Activated CD8-positive, alpha-beta memory T cell treated with anti-CD3 and anti-CD28 coated beads, Interleukin-2, amount 50 U/mL, for 1 hour (primary cell): ENCODE measurements at regions not wholly inside any gene's neighbourhood (a gene's known extent, or its start where the extent isn't known, plus 50 kb on each side); places are given as distances from the start of the nearest gene placed in this dataset.

Experiments used
- DNase-seq: peaks from one replicate; pipeline ENCODE4 v3.0.0-alpha.2; 2020; ENCODE audit errors: extremely low read depth

- DNase-seq, result no peak
Measured at GRCh38 chr12:60333461-60333860, 737.6 kb downstream of the SLC16A7 start.

DNA sequence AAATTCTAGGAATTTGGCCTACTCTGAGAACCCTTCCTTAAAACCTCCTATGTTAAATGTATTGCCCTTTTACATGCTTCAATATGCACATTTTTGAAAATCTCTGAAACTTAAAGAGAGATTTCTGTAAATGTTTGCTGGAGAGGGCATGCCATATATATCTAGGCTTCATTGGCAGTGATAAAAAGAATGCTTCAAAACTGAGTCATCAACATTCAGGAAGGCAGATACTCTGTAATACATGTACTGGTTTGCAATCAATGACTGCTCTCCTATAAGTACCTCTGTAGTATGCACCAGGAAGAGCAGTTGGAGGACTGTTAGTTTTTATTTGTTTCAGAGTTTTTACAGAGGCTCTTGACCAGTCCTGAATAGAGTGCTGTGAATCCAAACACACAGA is 739.9 kb downstream of the SLC16A7 start:
- no peak for DNase-seq

- DNase-seq, result no peak
Measured at GRCh38 chr12:60337839-60338549, 742.2 kb downstream of the SLC16A7 start.

- DNase-seq, result no peak
Measured at GRCh38 chr12:60345442-60345841, 749.6 kb downstream of the SLC16A7 start.

- DNase-seq, result no peak
Measured at GRCh38 chr12:60349232-60349978, 753.6 kb downstream of the SLC16A7 start.

DNA sequence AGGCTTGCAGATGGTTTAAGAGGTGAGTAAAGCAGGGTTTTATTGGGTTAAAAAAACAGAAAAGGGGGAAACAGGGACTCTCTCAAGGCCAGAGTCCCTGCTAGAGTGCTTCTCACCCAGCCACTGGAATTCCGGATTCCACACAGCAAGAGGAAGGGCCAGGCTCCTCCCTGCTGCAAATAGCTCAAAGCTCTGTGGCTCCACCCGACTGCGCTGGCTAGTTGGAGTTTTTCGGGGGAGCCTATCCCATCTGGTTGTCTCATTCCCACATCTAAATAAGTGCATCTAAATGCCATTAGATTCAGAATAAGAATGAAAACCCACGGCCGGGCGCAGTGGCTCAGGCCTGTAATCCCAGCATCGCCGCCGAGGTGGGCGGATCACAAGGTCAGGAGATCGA is 791.5 kb downstream of the SLC16A7 start:
- no peak for DNase-seq

DNA sequence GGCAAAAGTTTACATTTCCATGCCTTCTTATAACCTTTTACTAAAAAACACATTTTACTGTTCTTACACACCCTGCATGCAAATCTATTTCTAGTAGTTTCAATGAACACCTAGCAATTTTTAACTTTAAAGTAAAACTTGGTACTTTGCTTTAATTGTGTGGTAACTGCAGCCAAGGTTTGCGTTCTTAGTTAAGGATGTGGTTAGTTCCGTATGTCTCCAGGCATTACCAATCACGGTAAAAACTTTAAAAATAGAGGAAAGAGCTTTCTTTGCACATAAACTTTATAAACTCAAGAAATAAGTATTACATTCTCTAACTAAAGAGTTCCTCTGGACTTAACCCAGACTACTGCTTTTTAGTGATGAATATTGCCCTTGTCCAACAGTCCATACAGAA is 795.2 kb downstream of the SLC16A7 start:
- DNase-seq, result no peak

- DNase-seq, result no peak
Measured at GRCh38 chr12:60391791-60392190, 796.0 kb downstream of the SLC16A7 start.

DNA sequence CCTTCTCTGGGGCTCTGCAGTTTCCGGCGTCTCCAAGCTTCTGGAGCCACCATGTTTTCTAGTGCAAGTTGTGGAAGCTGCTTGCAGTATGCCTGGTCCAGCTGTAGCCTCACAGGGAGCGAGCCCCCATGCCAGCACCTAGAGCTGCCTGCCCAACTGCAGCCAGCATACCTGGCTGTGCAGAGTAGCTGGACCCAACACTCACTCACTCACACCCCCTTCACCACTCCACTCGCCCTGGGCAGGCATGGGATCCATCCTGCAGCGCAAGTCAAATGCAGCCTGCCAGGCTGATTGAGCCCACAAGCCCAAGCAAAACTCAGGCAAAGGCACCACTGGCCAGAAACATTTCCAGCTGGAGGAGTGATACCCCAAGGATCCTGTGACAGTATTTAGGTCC is 797.3 kb downstream of the SLC16A7 start:
- DNase-seq, result no peak

- no peak for DNase-seq
Measured at GRCh38 chr12:60394665-60395064, 798.8 kb downstream of the SLC16A7 start.

DNA sequence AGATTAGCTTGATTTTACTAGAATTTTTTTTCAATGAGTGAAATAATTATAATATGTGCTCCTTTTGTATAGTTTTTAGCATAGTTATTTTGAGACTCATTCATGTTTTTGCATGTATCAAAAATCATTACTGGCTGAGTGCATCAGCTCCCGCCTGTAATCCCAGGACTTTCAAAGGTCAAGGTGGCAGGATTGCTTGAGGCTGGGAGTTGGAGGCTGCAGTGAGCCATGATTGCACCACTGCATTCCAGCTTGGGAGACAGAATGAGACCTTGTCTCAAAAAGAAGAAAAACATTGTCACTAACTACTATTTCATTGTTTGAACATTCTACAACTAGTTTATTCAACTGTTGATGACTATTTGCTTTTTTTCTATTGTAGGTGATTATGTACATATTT is 802.7 kb downstream of the SLC16A7 start:
- no peak for DNase-seq

DNA sequence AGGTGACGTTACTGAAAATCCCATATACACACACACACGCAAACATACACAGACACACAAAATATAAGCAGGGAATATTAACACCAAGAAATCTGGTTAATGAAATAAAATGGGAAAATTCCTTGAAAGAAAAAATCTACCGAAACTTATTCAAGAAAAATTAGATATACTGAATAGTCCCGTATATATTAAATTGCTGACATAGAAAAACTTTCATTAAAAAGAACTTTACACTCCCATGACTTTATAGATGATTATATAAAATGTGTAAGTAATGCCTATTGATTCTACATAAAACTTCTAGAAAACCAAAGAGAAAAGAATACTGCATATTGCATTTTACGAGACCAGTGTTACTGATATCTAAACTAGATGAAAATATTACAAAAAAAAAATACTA is 803.2 kb downstream of the SLC16A7 start:
- DNase-seq, result no peak

- no peak for DNase-seq
Measured at GRCh38 chr12:60402996-60403395, 807.2 kb downstream of the SLC16A7 start.

GRCh38 chr12:60415351-60415750 is 819.5 kb downstream of the SLC16A7 start:
- DNase-seq, result no peak

- no peak for DNase-seq
Measured at GRCh38 chr12:60419986-60420385, 824.2 kb downstream of the SLC16A7 start.

GRCh38 chr12:60421741-60422140 is 825.9 kb downstream of the SLC16A7 start:
- DNase-seq, result no peak

DNA sequence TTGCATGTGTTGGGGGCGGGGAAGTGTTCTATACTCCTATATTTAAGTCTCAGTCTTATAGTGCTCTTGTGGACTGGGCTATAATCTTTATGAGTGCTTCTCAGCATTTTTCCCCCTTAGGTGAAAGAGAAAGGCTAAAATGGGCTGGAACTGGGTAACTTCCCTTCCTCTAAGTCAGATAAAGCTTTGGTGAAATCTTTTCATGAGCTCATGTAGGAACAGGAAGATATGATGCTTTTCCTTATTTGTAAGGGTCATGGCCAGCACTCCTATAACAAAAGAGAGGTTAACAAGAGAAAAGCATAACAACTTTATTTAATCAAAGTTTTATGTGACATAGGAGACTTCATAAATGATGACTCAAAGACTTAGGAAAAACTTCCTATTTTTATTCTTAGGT is 841.5 kb downstream of the SLC16A7 start:
- no peak for DNase-seq

GRCh38 chr12:60441577-60441976 is 845.7 kb downstream of the SLC16A7 start:
- DNase-seq, result no peak

GRCh38 chr12:60451457-60451856 is 855.6 kb downstream of the SLC16A7 start:
- DNase-seq, result no peak

DNA sequence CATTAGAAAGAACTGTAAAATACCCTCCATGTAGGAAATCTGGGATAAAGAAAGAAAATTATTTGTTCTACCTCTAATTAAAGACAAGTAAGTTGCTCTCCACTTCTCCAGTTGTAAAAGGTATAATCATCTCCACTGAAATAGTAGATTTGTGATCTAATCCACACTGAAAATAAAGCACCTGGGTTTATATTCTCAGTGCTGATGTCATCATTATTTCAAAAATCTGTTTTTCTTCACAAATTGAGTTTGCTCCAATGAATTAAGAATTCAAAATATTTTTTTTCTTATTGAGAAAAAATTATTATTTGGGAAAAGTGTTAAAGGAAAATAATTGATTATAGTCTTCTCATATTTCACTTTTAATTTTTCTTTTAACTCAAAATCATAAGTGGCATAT is 869.2 kb downstream of the SLC16A7 start:
- DNase-seq, result no peak

- DNase-seq, result no peak
Measured at GRCh38 chr12:60468546-60468945, 872.7 kb downstream of the SLC16A7 start.

DNA sequence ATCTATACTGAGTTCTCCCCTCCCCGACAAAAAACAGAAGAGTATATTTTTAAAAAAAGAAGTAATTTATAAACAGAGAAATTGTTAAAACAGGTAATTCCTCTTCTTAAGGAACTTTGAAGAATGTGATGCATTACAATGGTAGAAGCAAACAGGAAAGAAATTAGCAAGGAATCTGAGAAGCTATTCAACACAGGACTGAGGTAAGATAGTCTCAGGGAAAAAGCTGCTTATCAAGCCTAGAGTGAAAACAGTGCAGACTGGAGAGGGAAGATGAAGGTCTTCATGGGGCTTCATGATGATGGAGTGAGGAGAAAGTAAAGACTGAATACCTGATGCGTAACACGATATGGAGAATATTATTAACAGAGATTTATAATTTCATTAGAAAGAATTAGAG is 880.0 kb downstream of the SLC16A7 start:
- no peak for DNase-seq

DNA sequence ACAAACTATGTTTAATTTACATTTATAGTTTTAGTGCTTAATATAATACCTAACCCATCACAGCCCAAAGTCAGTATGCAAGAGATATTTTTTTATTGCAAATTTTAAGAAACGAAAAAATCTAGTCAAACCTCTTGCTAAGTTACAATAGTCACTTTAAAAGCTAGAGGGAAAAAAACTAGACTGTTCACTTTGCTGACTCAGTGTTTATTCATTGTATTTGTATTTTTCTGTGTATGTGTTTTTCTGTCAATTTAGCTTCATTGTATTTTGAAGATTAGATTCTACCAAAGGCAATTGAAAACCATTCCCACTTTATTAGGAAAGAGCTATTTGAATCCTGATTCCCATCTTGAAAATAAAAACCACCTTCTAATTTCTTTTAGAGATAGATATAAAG is 891.5 kb downstream of the SLC16A7 start:
- no peak for DNase-seq

GRCh38 chr12:60489071-60489470 is 893.2 kb downstream of the SLC16A7 start:
- no peak for DNase-seq
